Astrocyte (in vitro differentiated cells and primary cell): ENCODE measurements at regions not wholly inside any gene's neighbourhood (a gene's known extent, or its start where the extent isn't known, plus 50 kb on each side); places are given as distances from the start of the nearest gene placed in this dataset.

Experiments used
- CTCF ChIP-seq: IDR thresholded peaks from 2 replicates; pipeline ENCODE4 v1.5.1; 2011; ENCODE audit warnings: low read depth, mild to moderate bottlenecking, inconsistent platforms, low read length, moderate library complexity; ENCODE audit not compliant: insufficient read depth
- EZH2 ChIP-seq: IDR thresholded peaks from 2 replicates; pipeline ENCODE4 v1.6.1; 2012; ENCODE audit warnings: mild to moderate bottlenecking, low read length, inconsistent platforms; ENCODE audit not compliant: insufficient read depth

- TF ChIP-seq CTCF = no peak
- no peak for TF ChIP-seq EZH2
These were observed 86.5 kb upstream of the SHISA3 start for GRCh38 chr4:42310806-42311205.
